ENCODE measurements at regions not wholly inside any gene's neighbourhood (a gene's known extent, or its start where the extent isn't known, plus 50 kb on each side); places are given as distances from the start of the nearest gene placed in this dataset.

DNA sequence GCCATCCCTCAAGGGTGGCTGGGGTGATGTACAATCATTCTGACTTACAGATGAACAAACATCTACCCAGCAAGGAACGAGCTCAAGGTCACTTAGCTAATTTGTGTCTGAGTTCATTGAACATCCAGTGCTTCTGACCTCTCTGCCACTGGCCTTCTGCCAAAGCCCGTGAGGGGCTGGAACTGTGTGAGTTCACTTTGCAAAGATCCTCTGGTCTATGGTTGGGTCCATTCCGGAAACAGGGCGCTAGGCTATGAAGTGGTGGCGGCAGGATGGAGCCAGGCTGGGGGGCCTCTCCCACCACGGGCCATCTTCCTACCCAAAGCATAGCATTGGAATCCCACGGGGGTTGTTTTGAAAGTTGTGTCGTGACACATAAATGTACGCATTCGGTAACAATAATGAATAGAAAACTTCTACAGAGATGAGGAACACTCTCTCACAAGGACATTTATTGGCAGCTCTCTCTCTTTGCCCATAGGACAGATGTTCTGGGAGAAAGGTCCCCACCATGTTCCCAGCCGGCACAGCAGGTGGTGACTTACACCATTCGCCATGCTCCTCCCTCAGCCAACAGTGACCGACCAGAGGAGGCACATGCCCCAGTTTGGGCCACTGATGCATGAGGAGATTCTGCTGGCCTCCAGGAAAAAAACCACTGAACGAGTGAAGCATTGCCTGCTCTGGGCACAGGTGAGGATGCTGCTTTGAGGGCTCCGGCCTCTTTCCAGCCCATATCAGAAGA, 214.7 kb upstream of the CHRNA7 start:
- DNase-seq (ENCODE audit: low read depth in 2 of 2): no peak

DNA sequence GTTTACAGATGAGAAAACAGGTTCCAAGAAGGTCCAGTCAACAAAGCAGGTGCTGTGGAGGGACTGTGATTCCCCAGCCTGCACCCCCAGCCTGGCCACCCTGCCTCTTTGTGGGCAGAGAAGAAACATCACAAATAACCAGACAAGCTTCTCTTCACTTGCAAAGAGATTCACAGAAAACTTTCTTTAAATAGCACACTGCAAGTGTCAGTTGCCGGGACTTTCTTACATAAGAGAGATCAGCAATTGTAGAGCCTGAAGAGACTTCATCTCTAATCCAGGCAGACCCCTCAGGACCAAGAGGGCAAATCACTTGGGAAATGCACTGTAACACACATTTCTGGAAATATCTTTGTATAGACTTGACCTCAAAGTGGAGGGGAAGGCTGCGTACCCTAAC, 207.9 kb upstream of the CHRNA7 start:
- DNase-seq (ENCODE audit: low read depth in 2 of 2): no peak

DNA sequence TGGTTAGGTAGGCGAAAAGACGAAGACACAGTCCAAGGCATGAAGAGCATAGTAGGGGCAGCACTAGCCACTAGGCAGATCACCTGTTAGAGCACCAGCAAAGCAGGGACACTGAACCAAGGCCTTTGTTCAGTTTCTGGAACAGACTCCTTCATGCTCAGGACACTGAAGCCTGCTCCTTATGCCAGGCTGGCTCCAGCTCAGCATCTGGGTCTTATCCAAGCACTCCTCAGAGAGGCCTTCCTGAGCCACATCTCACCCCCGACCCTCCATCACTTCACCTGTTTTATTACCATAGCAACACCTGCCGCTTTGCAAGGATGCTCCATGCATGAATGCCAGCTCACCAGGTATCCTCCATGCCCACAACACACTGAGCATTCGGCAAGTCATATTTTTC, 206.3 kb upstream of the CHRNA7 start:
- DNase-seq (ENCODE audit: low read depth in 2 of 2): no peak

DNA sequence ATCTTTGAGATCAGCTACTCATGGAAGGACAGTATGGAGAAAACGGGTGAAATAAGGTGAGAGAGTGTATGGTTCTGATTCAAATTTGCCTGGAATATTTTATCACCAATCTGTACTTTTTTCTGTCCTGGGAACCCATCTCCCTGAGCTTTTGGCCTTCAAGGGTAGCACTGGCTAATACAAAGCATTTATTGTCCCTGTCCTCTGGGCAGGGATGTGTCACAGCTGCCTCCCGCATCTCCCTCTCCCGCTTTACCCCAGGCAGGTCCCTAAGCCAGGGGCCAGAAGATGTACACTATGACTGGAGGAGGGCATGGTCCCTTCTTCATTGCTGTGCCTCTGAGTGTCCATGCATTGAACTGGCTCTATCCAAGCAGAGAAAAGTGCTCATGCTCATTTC, 201.7 kb upstream of the CHRNA7 start:
- no peak for DNase-seq (ENCODE audit: low read depth in 2 of 2)

DNA sequence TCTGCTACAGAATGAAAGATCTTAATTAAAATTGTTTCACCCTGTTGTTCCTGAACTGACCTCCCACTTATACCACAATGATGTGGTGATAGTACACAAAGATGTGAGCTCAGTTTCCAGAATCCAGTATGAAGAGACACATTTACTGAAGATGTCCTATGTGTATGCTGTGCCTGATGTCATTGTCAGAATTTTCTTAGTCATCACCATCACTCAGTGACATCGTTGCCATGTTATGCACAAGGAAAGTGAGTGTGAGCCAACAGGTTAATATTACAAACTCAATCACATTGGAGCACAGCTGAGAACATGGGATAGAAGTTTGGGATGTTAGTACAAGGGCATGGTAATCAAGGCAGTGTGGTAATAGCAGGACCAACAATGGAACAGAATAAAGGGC, 199.7 kb upstream of the CHRNA7 start:
- DNase-seq (ENCODE audit: low read depth in 2 of 2): no peak

DNA sequence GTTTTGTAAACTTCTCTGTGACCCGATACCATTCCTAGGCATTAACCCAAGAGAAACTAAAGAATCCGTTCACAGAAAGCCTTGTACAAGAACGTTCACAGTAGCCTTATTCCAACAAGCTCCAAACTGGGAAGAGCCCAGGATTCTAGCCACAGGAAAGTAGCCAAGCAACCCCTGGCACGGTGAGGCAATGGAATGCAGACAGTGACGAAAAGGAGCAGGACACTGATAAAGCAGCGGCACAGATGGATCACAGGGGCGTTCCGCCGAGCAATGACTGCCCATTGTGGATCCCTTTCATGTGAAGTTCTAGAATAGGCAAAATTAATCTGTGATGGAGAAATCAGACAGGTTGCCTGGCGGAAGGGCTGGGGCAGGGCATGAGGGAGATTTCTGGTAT, 198.7 kb upstream of the CHRNA7 start:
- no peak for DNase-seq (ENCODE audit: low read depth in 2 of 2)

DNA sequence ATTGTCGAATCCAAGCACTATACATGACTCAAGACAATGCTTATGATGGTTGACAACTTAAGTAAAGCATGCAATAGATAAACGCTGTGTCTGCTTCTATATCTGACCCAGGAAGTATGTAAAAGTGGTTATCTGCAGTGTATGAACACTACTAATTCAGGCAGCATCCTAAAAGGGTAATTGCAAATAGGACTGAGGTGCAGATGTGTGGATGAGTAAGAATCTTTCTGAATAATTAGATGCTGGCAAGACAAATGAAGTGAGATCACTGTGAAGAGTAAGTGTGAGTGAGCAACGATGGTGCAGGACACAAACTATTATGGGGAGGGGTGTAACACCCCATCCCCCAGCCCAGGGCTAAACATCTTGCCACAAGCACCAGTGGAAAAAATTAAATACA, 195.7 kb upstream of the CHRNA7 start:
- no peak for DNase-seq (ENCODE audit: low read depth in 2 of 2)

DNA sequence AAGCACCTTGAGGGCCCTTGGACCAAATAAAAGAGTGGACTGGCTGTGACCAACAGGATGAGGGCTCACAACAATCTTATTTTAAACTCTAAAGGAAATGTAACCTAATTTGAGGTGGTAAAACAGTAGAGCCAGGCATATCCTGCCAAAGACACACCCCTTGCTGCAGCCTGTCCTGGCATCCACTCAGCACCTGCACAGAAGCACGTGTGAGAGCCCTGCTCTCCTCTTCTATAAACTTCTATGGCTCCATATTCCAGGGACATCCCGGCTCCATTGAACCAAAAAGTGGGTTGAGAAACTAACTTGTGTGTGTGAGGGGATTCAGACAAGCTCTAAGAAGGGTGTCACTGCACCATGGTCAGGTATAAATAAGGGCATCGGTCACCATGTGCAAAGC, 190.9 kb upstream of the CHRNA7 start:
- no peak for DNase-seq (ENCODE audit: low read depth in 2 of 2)

DNA sequence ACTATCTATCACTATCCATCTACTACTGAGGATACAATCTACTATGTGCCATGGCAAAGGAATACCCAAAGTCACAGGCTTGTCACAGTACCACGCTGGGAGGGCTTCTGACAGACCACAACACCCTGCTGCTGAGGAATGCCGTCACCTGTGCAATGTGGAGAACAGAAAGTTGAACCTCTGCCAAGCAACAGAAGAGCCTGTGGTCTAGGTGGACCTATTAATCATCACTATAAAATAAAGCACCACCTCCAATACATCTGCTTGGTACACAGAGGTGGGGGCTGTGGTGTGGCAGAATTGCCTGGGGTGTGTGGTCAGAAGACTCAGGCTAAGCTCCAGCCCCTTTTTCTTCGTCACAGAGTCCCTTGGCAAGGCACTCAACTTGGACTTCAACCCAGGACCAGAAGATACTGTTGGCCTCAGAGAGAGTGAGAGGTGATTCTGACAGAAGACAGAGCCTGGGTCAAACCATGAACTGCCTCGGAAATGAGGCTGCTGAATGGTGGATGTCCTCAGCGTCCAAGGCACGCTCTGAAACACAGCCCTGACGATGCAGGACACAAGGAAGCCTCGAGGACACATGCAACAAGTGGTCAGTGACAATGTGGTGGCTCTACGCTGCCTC, 189.4 kb upstream of the CHRNA7 start:
- no peak for DNase-seq (ENCODE audit: low read depth in 2 of 2)

DNA sequence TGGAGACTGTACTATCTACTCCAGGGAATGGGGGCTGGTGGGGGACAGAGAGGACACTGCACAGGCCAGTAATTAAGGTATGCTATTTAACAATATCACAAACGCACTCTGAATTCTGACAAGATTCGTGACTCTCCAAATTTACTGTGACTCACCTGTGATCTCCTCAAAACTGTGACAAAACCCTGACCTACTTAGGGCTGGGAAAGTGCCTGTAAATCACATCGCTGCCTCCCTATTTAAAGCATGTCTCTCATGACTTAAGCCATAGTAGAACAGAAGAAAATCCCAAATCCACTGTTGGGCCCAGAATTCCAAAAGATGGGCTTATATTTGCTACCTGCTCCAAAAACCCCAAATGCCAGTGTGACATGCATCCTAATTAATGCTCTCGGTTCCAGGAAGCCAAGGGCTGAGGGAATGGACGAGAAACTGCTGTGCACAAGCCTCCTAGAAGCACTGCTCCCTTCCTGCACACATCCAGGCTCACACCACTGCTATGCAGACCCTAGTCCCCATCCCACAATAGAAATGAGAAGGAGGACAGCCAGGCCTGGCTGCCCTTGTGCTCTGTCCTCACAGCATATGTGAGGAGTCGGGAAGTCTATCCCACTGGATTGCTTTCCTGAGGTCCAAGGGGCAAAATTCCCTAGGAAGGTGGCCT, 187.7 kb upstream of the CHRNA7 start:
- DNase-seq (ENCODE audit: low read depth in 2 of 2): no peak

DNA sequence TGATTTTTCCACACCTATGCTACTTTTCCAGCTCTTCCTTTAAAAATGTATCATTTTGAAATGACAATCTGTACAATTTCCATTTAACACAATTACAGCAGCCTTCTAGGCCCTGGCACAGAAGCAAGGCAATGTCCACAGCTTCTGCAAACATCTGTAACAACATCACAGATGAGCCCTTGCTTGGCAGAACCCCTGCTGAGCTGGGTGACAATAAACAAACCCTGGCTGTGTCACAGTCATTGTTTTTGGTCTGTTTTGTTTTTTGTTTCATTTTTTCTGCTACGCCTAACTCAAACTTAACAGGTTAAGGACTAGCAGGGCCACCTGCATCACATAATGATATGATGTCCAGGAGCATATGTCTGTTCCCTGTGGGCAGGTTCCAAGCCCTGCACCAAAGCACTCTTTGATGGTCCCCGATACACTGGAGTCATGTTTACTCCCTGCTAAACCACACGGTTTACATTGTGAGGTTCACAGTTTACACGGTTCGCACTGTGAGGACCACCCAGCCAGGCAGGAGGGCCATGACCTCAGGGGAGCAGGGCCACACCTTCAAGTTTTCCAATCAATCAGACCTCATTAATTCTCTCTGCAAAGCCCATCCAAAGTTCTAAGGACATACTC, 186.8 kb upstream of the CHRNA7 start:
- no peak for DNase-seq (ENCODE audit: low read depth in 2 of 2)

DNA sequence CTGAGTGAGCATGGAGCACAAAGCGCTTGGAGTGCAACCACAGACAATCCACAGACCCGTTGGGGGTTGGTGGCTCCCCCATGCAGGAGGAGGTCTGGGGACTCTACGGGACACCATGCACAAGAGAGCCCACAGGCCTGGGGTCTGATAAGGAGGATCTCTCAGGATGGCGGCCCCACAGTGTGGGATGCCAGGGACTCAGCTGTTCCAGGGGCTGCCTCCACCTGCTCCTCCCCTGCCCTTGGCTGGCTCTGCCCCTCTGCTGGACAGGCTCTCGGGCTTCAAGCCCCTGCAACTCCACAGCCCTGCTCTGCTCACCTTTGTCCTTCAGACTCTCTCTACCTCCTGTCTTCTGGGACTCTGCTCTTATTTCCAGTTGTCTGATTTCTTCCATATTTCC, 184.5 kb upstream of the CHRNA7 start:
- no peak for DNase-seq (ENCODE audit: low read depth in 2 of 2)

DNA sequence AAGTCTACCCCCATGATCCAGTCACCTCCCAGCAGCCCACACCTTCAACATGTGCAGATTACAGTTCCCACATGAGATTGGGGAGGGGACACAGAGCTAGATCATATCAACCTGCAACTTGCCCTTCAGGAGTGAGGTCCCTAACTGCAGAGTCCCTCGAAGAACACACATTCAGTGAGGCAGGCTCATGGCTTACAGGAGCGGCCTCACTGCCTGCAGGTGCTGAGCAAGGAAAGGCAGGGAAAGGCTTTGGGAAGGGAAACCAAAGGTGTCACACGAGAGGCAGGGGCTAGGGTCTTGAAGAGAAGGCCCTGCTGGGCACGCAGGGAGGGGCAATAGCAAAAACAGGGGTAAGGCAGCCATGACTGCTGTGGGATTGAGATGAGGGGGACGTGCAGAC, 182.4 kb upstream of the CHRNA7 start:
- no peak for DNase-seq (ENCODE audit: low read depth in 2 of 2)

DNA sequence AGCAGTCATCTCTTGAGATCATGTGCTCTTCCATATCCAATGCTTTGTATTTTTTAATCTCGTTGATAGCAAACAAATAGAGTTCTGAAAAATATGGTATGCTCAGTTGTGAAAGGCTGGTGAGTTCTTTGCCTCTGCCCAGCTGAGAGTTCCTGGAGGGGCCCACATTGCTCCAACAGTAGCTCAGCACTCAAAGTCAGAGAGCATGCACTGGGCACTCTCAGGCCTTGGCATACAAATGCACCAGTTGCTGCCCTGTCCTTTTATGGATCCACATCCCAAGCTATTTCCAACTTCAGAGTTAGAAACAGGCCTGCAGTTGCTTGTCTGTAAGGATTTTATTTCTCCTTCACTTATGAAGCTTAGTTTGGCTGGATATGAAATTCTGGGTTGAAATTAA, 181.7 kb upstream of the CHRNA7 start:
- DNase-seq (ENCODE audit: low read depth in 2 of 2): no peak

DNA sequence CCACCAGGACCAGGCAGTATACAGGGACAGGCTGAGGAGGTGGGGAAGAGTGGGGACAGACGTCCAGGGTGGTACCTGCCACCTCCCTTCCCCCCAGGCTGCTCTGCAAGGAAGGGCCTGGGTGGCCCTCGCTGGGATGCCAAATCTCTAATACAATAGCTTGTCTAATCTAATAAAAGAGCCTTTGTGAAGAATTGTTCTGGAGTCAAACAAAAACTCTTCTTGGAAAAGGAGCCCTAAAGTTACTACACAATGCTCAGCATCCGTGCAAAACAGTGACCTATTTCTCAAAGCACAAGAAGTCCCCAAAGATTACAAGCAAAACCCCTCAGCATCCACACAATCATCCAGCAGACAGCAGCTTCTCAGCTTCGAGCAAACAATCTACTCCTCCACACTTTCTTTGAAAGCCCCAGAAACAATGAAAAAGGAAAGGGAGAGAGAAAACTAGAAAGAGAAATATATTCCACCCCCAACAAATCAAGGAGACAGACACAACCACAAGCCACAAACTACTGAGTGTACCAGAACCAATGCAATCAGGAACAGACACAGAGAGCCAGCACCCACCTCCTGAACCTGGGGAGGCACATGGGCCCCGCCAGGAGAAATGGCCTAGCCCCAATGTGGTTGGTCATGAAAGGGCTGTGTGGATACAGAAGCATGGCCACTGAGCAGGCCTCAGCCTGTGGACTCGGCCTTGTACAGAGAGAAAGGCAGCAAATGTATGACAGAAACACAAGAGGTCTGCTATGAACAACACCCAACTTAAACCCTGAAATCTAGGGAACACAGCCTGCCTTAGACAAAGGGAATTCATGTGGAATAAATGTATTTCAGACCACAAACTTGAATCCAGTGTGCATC, 177.1 kb upstream of the CHRNA7 start:
- DNase-seq (ENCODE audit: low read depth in 2 of 2): no peak

DNA sequence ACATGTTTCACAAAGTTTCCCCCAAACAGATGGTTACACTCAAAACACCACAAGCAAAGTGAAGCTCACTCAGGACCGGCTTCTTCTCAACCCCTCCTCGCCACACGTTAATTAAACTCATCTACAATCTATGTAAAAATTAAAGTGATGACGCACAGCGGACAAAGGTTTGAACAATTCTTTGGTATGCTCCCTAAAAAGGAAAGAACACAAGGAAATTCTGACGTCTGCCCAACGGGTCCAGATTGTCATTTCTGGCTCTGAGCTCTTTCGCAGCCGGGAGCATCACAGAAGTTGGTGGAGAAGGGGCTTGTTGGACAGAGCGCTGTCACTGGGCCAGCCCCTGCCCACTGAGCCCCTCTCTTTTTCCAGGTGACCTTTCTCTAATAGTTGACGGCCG, 173.7 kb upstream of the CHRNA7 start:
- DNase-seq (ENCODE audit: low read depth in 2 of 2): no peak

DNA sequence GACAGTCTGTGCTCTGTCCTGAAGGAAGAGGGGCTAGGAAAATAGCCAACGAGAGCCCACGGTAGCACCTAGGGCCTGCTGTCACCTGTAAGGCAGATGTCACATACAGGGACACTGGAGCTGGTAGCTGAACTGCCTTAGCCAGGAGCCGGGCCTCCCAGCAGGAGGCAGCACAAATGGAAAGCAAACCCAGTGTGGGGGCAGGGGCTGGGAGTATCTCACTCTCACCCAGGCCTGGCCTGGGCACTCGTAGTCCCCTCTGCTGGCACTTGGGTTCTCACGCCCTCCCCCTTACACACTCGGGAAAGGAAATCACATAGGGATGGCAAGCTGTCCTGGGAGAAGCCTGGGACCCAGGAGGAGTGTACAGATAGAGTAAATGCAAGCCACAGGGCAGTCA, 173.1 kb upstream of the CHRNA7 start:
- no peak for DNase-seq (ENCODE audit: low read depth in 2 of 2)

DNA sequence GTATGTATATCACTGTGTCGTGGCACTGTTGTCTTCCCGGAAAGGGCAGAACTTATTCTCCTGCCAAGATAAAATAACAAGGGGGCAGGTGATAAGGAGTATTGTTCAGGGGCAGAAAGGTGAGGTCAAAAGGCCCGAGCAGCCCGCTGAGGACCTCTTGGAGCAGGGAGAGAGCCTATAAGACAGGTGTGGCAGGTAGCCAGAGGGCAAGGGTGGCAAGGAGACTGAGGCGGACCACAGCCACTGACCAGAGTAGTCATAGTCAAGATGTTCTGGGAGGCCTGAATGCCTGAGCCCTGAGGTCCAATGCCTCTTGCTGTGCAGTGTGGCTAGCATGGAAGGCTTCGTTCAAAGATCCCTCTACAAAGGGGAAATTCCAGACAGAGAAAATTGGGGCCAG, 172.3 kb upstream of the CHRNA7 start:
- no peak for DNase-seq (ENCODE audit: low read depth in 2 of 2)

DNA sequence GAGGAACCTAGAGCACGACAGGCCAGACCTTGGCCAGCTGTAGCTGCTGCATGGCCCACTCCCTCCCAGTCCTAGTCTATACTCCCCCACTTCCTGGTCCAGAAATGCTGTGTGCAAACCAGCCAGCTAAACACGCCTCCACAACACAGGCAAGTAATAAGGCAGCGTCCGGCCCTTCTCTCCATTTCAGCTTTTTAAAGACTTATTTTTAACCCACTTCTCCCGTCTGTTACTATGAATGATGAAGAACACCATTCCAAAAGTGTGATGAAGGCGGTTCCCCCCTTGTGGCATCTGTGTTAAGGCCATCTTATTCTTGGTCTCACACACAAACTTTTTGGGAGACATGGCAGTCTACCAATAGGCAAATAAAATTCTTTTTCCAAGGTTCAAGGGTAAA, 164.1 kb upstream of the CHRNA7 start:
- DNase-seq (ENCODE audit: low read depth in 2 of 2): no peak

DNA sequence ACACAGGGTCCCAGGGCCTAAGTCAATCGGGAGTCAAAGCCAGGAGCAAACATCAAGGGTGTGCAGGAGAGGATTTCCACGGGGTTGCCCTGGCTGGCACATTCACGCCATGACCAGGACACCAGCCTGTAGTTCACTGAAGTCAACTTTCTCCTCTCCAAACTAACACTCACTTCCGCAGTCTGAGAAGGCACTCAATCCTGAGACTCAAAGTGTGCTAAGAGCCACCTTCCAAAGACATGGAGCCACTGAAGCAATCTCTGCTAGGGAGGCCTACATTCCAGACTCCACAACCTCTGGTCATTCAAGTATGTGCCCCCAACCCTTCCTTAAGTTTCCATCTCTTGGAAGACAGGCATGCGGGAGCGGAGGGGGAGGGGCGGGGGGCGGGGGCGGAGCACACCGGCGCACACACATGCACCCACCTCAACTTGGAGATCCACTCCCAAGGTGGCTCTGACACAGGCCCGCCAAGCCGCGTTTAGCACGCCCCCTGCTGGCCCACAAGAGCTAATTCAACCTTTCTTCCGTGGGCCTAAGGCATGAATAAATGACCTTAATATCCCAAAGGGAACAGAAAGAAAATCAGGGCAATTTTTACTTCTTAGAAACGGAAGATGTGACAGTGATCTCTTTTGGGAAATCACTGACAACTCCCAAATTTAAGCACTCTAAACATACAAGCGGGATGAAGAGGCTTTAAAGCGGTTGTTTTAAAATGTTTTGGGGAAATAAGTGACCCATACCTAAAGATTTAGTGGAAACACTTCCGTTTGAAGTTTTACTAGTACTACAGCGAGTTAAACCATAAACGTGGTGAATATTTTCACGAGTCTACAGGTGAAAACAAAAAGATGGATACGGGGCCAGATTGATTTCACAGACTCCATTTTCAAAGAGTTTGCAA, 162.5 kb upstream of the CHRNA7 start:
- DNase-seq (ENCODE audit: low read depth in 2 of 2): peak in 1 of 2 experiments; percentile 43
